A673 (cell line): ENCODE measurements at regions not wholly inside any gene's neighbourhood (a gene's known extent, or its start where the extent isn't known, plus 50 kb on each side); places are given as distances from the start of the nearest gene placed in this dataset.

Experiments used
- BruUV-seq: library from RNA; stranded (reverse); fragments of 400-500 nt; replicated peaks from 2 replicates; lab custom pipeline; 2021; lab: Mats Ljungman, UMichigan
- CTCF ChIA-PET: fragments of 300-600 bp; sonication (Branson Sonifier 250); formaldehyde crosslinking; loops from one replicate; lab custom pipeline; 2022; ENCODE audit warnings: antibody characterized with exemption; lab: Charles Lee
- POLR2A ChIA-PET: fragments of 300-600 bp; sonication (Branson Sonifier 250); formaldehyde crosslinking; loops from one replicate; lab custom pipeline; 2022; ENCODE audit warnings: antibody characterized with exemption; ENCODE audit not compliant: low non-redundant PET; lab: Charles Lee
- DNase-seq: peaks from one replicate; pipeline ENCODE4 v3.0.0-alpha.2; 2015; ENCODE audit warnings: low spot score
- H3K27ac ChIP-seq: fragments of 200-600 bp; sonication (generic); 2 replicates; pipeline ENCODE4 v1.5.1; 2016; ENCODE audit warnings: mixed run types, low read depth, mild to moderate bottlenecking, mixed read lengths, antibody characterized with exemption, low read length; ENCODE audit not compliant: poor library complexity, severe bottlenecking
- H3K27me3 ChIP-seq: fragments of 200-600 bp; sonication (generic); replicated peaks from 2 replicates; pipeline ENCODE4 v1.6.1; 2017; ENCODE audit warnings: mixed run types, low read depth, mild to moderate bottlenecking, mixed read lengths, antibody characterized with exemption, low read length; ENCODE audit not compliant: insufficient read depth, poor library complexity
- H3K36me3 ChIP-seq: fragments of 200-600 bp; sonication (generic); 2 replicates; pipeline ENCODE4 v1.6.1; 2016; ENCODE audit warnings: mixed run types, mild to moderate bottlenecking, mixed read lengths, antibody characterized with exemption, low read length; ENCODE audit not compliant: insufficient read depth, poor library complexity, severe bottlenecking
- H3K4me1 ChIP-seq: fragments of 200-600 bp; sonication (generic); 2 replicates; pipeline ENCODE4 v1.6.1; 2017; ENCODE audit warnings: mixed run types, mild to moderate bottlenecking, mixed read lengths, antibody characterized with exemption, low read length; ENCODE audit not compliant: insufficient read depth, poor library complexity, severe bottlenecking
- H3K4me3 ChIP-seq: fragments of 200-600 bp; sonication (generic); 2 replicates; pipeline ENCODE4 v1.5.1; 2016; ENCODE audit warnings: low read depth, mixed run types, mild to moderate bottlenecking, mixed read lengths, low read length; ENCODE audit not compliant: poor library complexity, severe bottlenecking
- H3K9me3 ChIP-seq: fragments of 200-600 bp; sonication (generic); 2 replicates; pipeline ENCODE4 v1.6.1; 2016; ENCODE audit warnings: mixed run types, low read depth, mild to moderate bottlenecking, mixed read lengths, antibody characterized with exemption, low read length; ENCODE audit not compliant: poor library complexity, severe bottlenecking
- EZH2 ChIP-seq: fragments of 200-600 bp; sonication (generic); IDR thresholded peaks from 2 replicates; pipeline ENCODE4 v1.6.1; 2017; ENCODE audit warnings: borderline replicate concordance, low read depth, mild to moderate bottlenecking, mixed read lengths, antibody characterized with exemption, low read length; ENCODE audit not compliant: poor library complexity, severe bottlenecking
- intact Hi-C: fragments of 100-400 bp; cut with micrococcal nuclease; formaldehyde crosslinking; loops from one replicate; pipeline ENCODE4 v1.10.0; 2022; ENCODE audit not compliant: unreplicated experiment
- TF ChIP-seq, protein P1 (sequence below): fragments of 300-800, 200-600 bp; sonication (generic); conservative IDR thresholded peaks from 2 replicates; pipeline ENCODE4 v1.5.1; 2017; ENCODE audit warnings: low read depth, mild to moderate bottlenecking, antibody characterized with exemption, low read length, moderate library complexity, mixed read lengths

DNA sequence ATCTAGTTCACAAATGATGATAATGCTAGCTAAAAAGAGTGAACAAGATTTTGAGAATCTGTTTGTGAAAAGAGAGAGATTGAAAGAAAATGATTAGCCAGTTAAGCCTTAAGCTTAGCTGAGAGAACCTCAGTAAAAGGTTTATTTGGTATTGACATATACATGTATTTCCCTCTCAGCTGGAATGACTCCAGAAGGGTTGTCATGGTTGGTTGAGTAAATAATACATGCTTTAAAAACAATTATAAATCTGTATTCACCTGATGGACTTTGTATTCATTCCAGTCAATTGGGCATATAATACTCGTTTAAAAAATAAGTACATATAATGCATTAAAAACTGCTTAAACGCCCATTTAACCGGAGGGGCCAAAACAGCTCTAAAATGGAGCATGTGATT, 181.4 kb downstream of the GRB14 start:
- Histone ChIP-seq H3K9me3 (no peaks in the 10 kb centered on the region), H3K4me3 (no peak overlapping the region), H3K4me1 (no peaks in the 10 kb centered on the region), H3K27me3 (peaks cover 49% of the 10 kb centered on the region), H3K27ac (no peak overlapping the region), H3K36me3 (no peaks in the 10 kb centered on the region)
- POLR2A ChIA-PET: no interaction called here
- CTCF ChIA-PET: no interaction called here
- BruUV-seq: no TSS peak
- no peak for TF ChIP-seq EZH2
- TF ChIP-seq, protein P1, sequence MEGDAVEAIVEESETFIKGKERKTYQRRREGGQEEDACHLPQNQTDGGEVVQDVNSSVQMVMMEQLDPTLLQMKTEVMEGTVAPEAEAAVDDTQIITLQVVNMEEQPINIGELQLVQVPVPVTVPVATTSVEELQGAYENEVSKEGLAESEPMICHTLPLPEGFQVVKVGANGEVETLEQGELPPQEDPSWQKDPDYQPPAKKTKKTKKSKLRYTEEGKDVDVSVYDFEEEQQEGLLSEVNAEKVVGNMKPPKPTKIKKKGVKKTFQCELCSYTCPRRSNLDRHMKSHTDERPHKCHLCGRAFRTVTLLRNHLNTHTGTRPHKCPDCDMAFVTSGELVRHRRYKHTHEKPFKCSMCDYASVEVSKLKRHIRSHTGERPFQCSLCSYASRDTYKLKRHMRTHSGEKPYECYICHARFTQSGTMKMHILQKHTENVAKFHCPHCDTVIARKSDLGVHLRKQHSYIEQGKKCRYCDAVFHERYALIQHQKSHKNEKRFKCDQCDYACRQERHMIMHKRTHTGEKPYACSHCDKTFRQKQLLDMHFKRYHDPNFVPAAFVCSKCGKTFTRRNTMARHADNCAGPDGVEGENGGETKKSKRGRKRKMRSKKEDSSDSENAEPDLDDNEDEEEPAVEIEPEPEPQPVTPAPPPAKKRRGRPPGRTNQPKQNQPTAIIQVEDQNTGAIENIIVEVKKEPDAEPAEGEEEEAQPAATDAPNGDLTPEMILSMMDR: no peak
- no peak for DNase-seq
- intact Hi-C loops: no loop called here

DNA sequence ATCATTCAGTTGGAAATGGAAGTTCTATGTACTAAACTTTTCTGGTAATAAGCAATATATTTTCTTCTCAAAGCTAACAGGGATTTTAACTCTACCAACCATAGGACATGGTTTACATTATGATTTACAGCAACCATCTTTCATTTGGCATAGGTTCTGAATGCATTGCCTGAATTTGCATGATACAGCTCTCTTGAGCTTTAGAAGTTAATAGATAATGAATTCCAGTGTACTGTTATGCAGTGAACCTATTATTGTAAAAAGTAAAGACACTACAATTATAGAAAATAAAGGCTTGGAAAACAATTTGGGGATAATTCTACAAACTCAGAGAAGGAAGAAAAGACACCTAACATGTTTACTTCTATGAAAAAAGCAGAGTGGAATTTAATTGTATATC, 182.0 kb downstream of the GRB14 start:
- Histone ChIP-seq H3K27ac (no peak overlapping the region), H3K4me3 (no peak overlapping the region), H3K36me3 (no peaks in the 10 kb centered on the region), H3K9me3 (no peaks in the 10 kb centered on the region), H3K4me1 (no peaks in the 10 kb centered on the region), H3K27me3 (peaks cover 55% of the 10 kb centered on the region)
- ChIA-PET CTCF (no interaction called here), POLR2A (no interaction called here)
- intact Hi-C loops: no loop called here
- no TSS peak for BruUV-seq
- TF ChIP-seq, protein P1: no peak
- no peak for TF ChIP-seq EZH2
- DNase-seq: no peak

DNA sequence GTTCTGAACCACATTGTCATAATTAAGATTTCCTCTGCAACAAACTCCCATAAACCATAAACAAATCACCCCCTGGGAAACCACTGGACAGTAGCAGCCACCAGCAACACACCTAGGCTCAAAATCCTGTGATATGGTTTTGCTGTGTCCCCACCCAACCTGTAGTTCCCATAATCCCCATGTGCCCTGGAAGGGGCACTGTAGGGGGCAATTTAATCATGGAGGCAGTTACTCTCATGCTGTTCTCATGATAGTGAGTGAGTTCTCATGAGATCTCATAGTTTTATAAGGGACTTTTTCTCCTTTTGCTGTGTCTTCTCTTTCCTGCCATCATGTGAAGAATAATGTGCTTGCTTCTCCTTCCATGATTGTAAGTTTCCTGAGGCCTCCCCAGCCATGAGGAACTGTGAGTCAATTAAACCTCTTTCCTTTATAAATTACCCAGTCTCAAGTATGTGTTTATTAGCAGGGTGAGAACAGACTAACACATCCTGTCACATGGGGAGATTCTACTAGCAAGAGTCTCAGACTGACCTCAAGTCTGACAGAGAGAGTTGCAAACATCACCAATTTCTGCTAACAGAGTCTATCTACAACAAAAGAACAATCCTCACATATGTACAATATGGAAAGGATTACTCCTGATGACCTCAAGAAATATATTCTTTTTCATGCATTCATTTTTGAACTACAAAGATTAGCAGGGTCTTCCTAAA, 182.6 kb downstream of the GRB14 start:
- Histone ChIP-seq H3K9me3 (no peaks in the 10 kb centered on the region), H3K36me3 (no peaks in the 10 kb centered on the region), H3K4me1 (no peaks in the 10 kb centered on the region), H3K27me3 (peaks cover 60% of the 10 kb centered on the region), H3K27ac (no peak overlapping the region), H3K4me3 (no peak overlapping the region)
- intact Hi-C loops: no loop called here
- ChIA-PET POLR2A (no interaction called here), CTCF (no interaction called here)
- DNase-seq: no peak
- no peak for TF ChIP-seq EZH2
- TF ChIP-seq, protein P1: no peak
- BruUV-seq: no TSS peak
